ENCODE measurements at regions not wholly inside any gene's neighbourhood (a gene's known extent, or its start where the extent isn't known, plus 50 kb on each side); places are given as distances from the start of the nearest gene placed in this dataset.

GRCh38 chr18:45249246-45249661, 366.0 kb upstream of the SLC14A2 start:
- TF ChIP-seq FOXM1 (IDR thresholded peaks at IDR 0.05; ENCODE audit: borderline replicate concordance, low read depth) (no peak), TAF1 (IDR thresholded peaks at IDR 0.05; ENCODE audit: low read depth) (no peak), EP300 (IDR thresholded peaks at IDR 0.05; ENCODE audit: borderline replicate concordance) (no peak), CEBPB (IDR thresholded peaks at IDR 0.05) (no peak), YY1 (IDR thresholded peaks at IDR 0.05; ENCODE audit: low read depth) (no peak), TEAD4 (IDR thresholded peaks at IDR 0.05) (no peak), REST (IDR thresholded peaks at IDR 0.05; ENCODE audit: low read depth) (no peak), TCF12 (IDR thresholded peaks at IDR 0.05; ENCODE audit: low read depth) (no peak), CREB1 (IDR thresholded peaks at IDR 0.05; ENCODE audit: low read depth) (no peak), USF1 (IDR thresholded peaks at IDR 0.05) (no peak), ZBTB7A (IDR thresholded peaks at IDR 0.05; ENCODE audit: low read depth) (no peak), RAD21 (IDR thresholded peaks at IDR 0.05; ENCODE audit: low read depth) (no peak), NFIC (IDR thresholded peaks at IDR 0.05) (no peak), MAX (IDR thresholded peaks at IDR 0.05) (no peak), EGR1 (IDR thresholded peaks at IDR 0.05) (no peak)

- TF ChIP-seq USF1 (IDR thresholded peaks at IDR 0.05) = no peak
- TF ChIP-seq CEBPB (IDR thresholded peaks at IDR 0.05) = no peak
- TF ChIP-seq EGR1 (IDR thresholded peaks at IDR 0.05) = no peak
- TF ChIP-seq FOXM1 (IDR thresholded peaks at IDR 0.05; ENCODE audit: borderline replicate concordance, low read depth) = no peak
- TF ChIP-seq MAX (IDR thresholded peaks at IDR 0.05) = no peak
- no peak for TF ChIP-seq NFIC (IDR thresholded peaks at IDR 0.05)
- no peak for TF ChIP-seq TEAD4 (IDR thresholded peaks at IDR 0.05)
- no peak for TF ChIP-seq YY1 (IDR thresholded peaks at IDR 0.05; ENCODE audit: low read depth)
- no peak for TF ChIP-seq TCF12 (IDR thresholded peaks at IDR 0.05; ENCODE audit: low read depth)
- no peak for TF ChIP-seq TAF1 (IDR thresholded peaks at IDR 0.05; ENCODE audit: low read depth)
- no peak for TF ChIP-seq ZBTB7A (IDR thresholded peaks at IDR 0.05; ENCODE audit: low read depth)
- no peak for TF ChIP-seq RAD21 (IDR thresholded peaks at IDR 0.05; ENCODE audit: low read depth)
- no peak for TF ChIP-seq CREB1 (IDR thresholded peaks at IDR 0.05; ENCODE audit: low read depth)
- TF ChIP-seq EP300 (IDR thresholded peaks at IDR 0.05; ENCODE audit: borderline replicate concordance) = no peak
- TF ChIP-seq REST (IDR thresholded peaks at IDR 0.05; ENCODE audit: low read depth) = no peak
Measured at GRCh38 chr18:45250479-45250878, 364.8 kb upstream of the SLC14A2 start.

- TF ChIP-seq YY1 (IDR thresholded peaks at IDR 0.05; ENCODE audit: low read depth) (no peak), CEBPB (IDR thresholded peaks at IDR 0.05) (no peak)
Measured at GRCh38 chr18:45251236-45251635, 364.0 kb upstream of the SLC14A2 start.

GRCh38 chr18:45252474-45252873, 362.8 kb upstream of the SLC14A2 start:
- no peak for TF ChIP-seq MAX (IDR thresholded peaks at IDR 0.05)
- TF ChIP-seq REST (IDR thresholded peaks at IDR 0.05; ENCODE audit: low read depth) = no peak
- TF ChIP-seq TAF1 (IDR thresholded peaks at IDR 0.05; ENCODE audit: low read depth) = no peak

GRCh38 chr18:45253056-45253565, 362.2 kb upstream of the SLC14A2 start:
- TF ChIP-seq CEBPB (IDR thresholded peaks at IDR 0.05) (no peak), RAD21 (IDR thresholded peaks at IDR 0.05; ENCODE audit: low read depth) (no peak), CREB1 (IDR thresholded peaks at IDR 0.05; ENCODE audit: low read depth) (no peak), EP300 (IDR thresholded peaks at IDR 0.05; ENCODE audit: borderline replicate concordance) (no peak), TAF1 (IDR thresholded peaks at IDR 0.05; ENCODE audit: low read depth) (no peak), USF1 (IDR thresholded peaks at IDR 0.05) (no peak), ZBTB7A (IDR thresholded peaks at IDR 0.05; ENCODE audit: low read depth) (no peak), NFIC (IDR thresholded peaks at IDR 0.05) (no peak)
